Esophagus muscularis mucosa (tissue), 4 donors: ENCODE measurements at regions not wholly inside any gene's neighbourhood (a gene's known extent, or its start where the extent isn't known, plus 50 kb on each side); places are given as distances from the start of the nearest gene placed in this dataset.

Experiments
- DNase-seq: peaks from one replicate; pipeline ENCODE4 v3.0.0-alpha.2; 2017; ENCODE audit errors: extremely low spot score
- H3K27ac ChIP-seq, 4 donors: fragments of 200-600 bp; sonication (generic); replicated peaks in 1 of 4; 1 replicate in 3 of 4; 2 replicates in 1 of 4; pipeline ENCODE4 v1.5.1; 2016 to 2019; ENCODE audit warnings: mild to moderate bottlenecking in 1 of 4
- H3K27me3 ChIP-seq, 4 donors: fragments of 200-600 bp; sonication (generic); one replicate each; pipeline versions ENCODE4 v1.5.1 to v1.6.0; 2016 to 2019
- H3K36me3 ChIP-seq, 4 donors: fragments of 200-600 bp; sonication (generic); one replicate each; pipeline ENCODE4 v1.5.1; 2016 to 2019
- H3K4me1 ChIP-seq, 4 donors: fragments of 200-600 bp; sonication (generic); one replicate each; pipeline ENCODE4 v1.5.1; 2016 to 2019
- H3K4me3 ChIP-seq, 4 donors: fragments of 200-600 bp; sonication (generic); 1 replicate in 2 of 4; 2 replicates in 2 of 4; pipeline ENCODE4 v1.5.1; 2016 to 2019; ENCODE audit warnings: mild to moderate bottlenecking in 4 of 4, moderate library complexity in 1 of 4
- H3K9me3 ChIP-seq, 4 donors: fragments of 200-600 bp; sonication (generic); 1 replicate in 3 of 4; 2 replicates in 1 of 4; pipeline ENCODE4 v1.5.1; 2016 to 2019
- EP300 ChIP-seq: sonication (generic); formaldehyde crosslinking; IDR thresholded peaks from one replicate; pipeline ENCODE4 v1.6.1; 2017; ENCODE audit warnings: antibody characterized with exemption
- POLR2A ChIP-seq: fragments of 450-650 bp; IDR thresholded peaks from one replicate; pipeline ENCODE4 v1.6.1; 2017; ENCODE audit warnings: antibody characterized with exemption, moderate library complexity, mild to moderate bottlenecking, low read depth
- POLR2AphosphoS5 ChIP-seq, 2 donors: sonication (generic); formaldehyde crosslinking; IDR thresholded peaks; one replicate each; pipeline ENCODE4 v1.6.1; 2017; ENCODE audit warnings: antibody characterized with exemption in 2 of 2
- WGBS: methylation state at CpG from one replicate; pipeline ENCODE4 v1.1.5; 2018; 5-methylcytosine and 5-hydroxymethylcytosine counted together
- intact Hi-C: fragments of 100-400 bp; cut with DNase I; formaldehyde crosslinking; loops from one replicate; pipeline ENCODE4 v1.15.1; 2023
- TF ChIP-seq, protein P1 (sequence below), 3 experiments: fragments of 200-600 bp in 2 of 3; fragments of 450-650 bp in 1 of 3; sonication (generic) in 2 of 3; IDR thresholded peaks; one replicate each; pipeline ENCODE4 v1.5.1; 2017 to 2019; ENCODE audit warnings: antibody characterized with exemption in 3 of 3, mild to moderate bottlenecking in 2 of 3, moderate library complexity in 1 of 3

DNA sequence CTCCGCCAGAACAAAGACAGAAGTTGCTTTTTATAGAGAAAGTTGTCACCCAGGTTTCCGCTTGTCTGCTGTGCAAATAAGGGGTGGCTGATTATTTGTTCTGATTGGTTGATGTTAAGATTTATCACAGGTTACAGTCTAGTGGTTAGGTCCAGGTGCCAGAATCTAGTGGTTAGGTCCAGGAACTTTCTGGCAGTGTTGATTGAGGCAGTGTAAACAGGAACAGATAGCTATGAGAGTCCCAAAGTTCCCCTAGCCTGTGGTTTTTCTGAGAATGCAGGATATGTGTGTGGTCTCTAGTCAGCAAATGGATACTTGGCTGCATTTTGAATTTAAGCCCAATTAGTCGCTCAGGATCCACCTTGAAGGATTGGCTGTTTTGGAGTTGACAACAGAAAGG is 148.0 kb downstream of the TMEM200A start:
- Histone ChIP-seq H3K27me3 (no peaks in the 10 kb centered on the region), H3K27ac (no peak overlapping the region), H3K9me3 (no peaks in the 10 kb centered on the region), H3K4me1 (no peaks in the 10 kb centered on the region), H3K4me3 (no peak overlapping the region), H3K36me3 (no peaks in the 10 kb centered on the region)
- intact Hi-C loops: no loop called here
- no peak for DNase-seq
- no peak for TF ChIP-seq POLR2AphosphoS5 (IDR thresholded peaks at IDR 0.05)
- no peak for TF ChIP-seq EP300
- TF ChIP-seq POLR2A: no peak
- TF ChIP-seq, protein P1, sequence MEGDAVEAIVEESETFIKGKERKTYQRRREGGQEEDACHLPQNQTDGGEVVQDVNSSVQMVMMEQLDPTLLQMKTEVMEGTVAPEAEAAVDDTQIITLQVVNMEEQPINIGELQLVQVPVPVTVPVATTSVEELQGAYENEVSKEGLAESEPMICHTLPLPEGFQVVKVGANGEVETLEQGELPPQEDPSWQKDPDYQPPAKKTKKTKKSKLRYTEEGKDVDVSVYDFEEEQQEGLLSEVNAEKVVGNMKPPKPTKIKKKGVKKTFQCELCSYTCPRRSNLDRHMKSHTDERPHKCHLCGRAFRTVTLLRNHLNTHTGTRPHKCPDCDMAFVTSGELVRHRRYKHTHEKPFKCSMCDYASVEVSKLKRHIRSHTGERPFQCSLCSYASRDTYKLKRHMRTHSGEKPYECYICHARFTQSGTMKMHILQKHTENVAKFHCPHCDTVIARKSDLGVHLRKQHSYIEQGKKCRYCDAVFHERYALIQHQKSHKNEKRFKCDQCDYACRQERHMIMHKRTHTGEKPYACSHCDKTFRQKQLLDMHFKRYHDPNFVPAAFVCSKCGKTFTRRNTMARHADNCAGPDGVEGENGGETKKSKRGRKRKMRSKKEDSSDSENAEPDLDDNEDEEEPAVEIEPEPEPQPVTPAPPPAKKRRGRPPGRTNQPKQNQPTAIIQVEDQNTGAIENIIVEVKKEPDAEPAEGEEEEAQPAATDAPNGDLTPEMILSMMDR (IDR thresholded peaks at IDR 0.05): no peak
- WGBS: 68% methylated on average over 3 of the region's 3 CpGs

DNA sequence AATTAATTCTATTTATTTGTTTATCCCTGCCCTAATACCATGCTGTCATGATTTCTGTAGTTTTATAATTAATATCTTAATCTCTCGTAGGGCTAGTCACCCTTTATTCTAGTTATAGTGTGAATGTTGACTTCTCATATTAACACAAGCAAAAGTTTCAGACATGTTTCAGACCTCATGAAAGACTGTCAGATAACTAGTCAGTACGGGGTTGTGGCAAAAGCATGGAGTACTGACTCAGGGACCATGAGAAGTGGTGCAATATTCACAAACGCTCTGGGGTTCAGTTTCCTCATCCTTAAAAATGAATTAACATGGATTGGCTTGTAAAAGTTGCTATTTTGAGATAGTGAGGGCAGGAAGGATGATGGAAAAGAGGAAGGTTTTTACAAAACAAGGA is 148.9 kb downstream of the TMEM200A start:
- Histone ChIP-seq H3K4me3 (no peak overlapping the region), H3K27ac (no peak overlapping the region), H3K4me1 (no peaks in the 10 kb centered on the region), H3K9me3 (no peaks in the 10 kb centered on the region), H3K36me3 (no peaks in the 10 kb centered on the region), H3K27me3 (no peaks in the 10 kb centered on the region)
- no peak for DNase-seq
- TF ChIP-seq POLR2A (no peak), EP300 (no peak), POLR2AphosphoS5 (IDR thresholded peaks at IDR 0.05) (no peak)
- TF ChIP-seq, protein P1 (IDR thresholded peaks at IDR 0.05): no peak
- intact Hi-C loops: no loop called here
- 87% methylated on average over 3 of the region's 3 CpGs for WGBS

DNA sequence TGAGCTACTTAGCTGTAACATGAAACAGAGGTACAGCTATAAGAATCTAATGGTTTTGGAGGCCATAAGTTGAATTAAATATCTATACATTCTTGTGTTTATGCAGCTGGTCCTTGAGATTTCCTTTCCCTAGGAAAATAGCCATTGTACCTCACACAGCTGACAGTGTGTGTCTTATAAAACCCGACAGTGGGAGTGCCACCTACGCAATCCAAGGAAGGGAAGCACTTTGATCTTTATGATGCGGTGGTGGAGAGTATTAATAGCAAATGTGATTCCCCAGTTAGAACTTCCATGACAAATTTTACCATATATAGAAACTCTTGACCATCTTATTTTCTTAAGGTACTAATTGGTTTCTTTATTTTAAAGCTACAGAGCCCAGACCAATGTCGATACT is 149.5 kb downstream of the TMEM200A start:
- WGBS: 83% methylated on average over 4 of the region's 4 CpGs
- no peak overlapping the region for H3K4me3 ChIP-seq
- no peaks in the 10 kb centered on the region for H3K4me1 ChIP-seq
- H3K27me3 ChIP-seq: no peaks in the 10 kb centered on the region
- intact Hi-C loops: no loop called here
- H3K36me3 ChIP-seq: no peaks in the 10 kb centered on the region
- no peak overlapping the region for H3K27ac ChIP-seq
- DNase-seq: no peak
- TF ChIP-seq, protein P1 (IDR thresholded peaks at IDR 0.05): no peak
- TF ChIP-seq POLR2AphosphoS5 (IDR thresholded peaks at IDR 0.05) (no peak), EP300 (no peak), POLR2A (no peak)
- H3K9me3 ChIP-seq: no peaks in the 10 kb centered on the region

DNA sequence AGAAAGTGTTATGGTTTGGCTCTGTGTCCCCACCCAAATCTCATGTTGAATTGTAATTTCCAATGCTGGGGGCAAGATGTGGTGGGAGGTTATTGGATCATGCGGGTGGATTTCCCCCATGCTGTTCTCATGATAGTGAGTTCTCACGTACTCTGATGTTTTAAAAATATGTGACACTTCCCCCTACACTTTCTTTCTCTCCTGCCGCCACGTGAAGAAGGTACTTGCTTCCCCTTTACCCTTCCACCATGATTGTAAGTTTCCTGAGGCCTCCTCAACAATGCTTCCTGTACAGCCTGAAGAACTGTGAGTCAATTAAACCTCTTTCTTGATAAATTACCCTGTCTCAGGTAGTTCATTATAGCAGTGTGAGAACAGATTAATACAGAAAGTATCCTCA is 150.8 kb downstream of the TMEM200A start:
- no peak for DNase-seq
- intact Hi-C loops: no loop called here
- Histone ChIP-seq H3K36me3 (no peaks in the 10 kb centered on the region), H3K9me3 (no peaks in the 10 kb centered on the region), H3K27me3 (no peaks in the 10 kb centered on the region), H3K4me3 (no peak overlapping the region), H3K27ac (no peak overlapping the region), H3K4me1 (no peaks in the 10 kb centered on the region)
- WGBS: 85% methylated on average over 4 of the region's 4 CpGs
- TF ChIP-seq POLR2A (no peak), EP300 (no peak), POLR2AphosphoS5 (IDR thresholded peaks at IDR 0.05) (no peak)
- TF ChIP-seq, protein P1 (IDR thresholded peaks at IDR 0.05): no peak

DNA sequence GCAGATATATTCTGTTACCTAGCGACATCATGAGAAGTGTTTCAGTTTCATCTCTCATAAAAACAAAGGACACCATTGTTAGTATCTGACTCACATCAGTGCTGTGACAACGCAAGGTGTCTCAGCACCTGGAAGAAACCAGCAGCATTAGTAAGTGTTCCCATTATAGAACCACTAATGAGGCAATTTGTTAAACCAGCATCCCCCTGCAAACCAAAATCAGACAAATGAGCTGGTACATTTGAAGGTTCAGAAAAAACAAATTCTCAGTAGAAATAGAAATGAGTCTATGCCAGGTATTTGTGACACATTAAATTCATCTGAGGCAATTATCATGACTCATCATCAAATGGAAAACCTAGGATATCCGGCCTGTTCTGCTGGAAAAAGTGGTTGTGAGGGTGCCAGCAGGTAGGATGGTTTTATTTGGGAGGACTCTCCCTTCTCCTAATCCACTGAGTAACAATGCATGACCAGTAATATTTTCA is 151.7 kb downstream of the TMEM200A start:
- no peaks in the 10 kb centered on the region for H3K36me3 ChIP-seq
- WGBS: 87% methylated on average over 3 of the region's 3 CpGs
- H3K9me3 ChIP-seq: no peaks in the 10 kb centered on the region
- no peak overlapping the region for H3K4me3 ChIP-seq
- H3K4me1 ChIP-seq: no peaks in the 10 kb centered on the region
- no peak for DNase-seq
- no peaks in the 10 kb centered on the region for H3K27me3 ChIP-seq
- intact Hi-C loops: no loop called here
- TF ChIP-seq EP300: no peak
- TF ChIP-seq, protein P1 (IDR thresholded peaks at IDR 0.05): no peak
- no peak for TF ChIP-seq POLR2AphosphoS5 (IDR thresholded peaks at IDR 0.05)
- TF ChIP-seq POLR2A: no peak
- no peak overlapping the region for H3K27ac ChIP-seq
